Ishikawa (cell line): ENCODE measurements at regions not wholly inside any gene's neighbourhood (a gene's known extent, or its start where the extent isn't known, plus 50 kb on each side); places are given as distances from the start of the nearest gene placed in this dataset.

Source experiments
- EP300 ChIP-seq: IDR thresholded peaks from 2 replicates; pipeline ENCODE4 v1.6.1; 2012; ENCODE audit warnings: borderline replicate concordance
- MAX ChIP-seq: IDR thresholded peaks from 2 replicates; pipeline ENCODE4 v1.6.1; 2012
- TAF1 ChIP-seq: IDR thresholded peaks from 2 replicates; pipeline ENCODE4 v1.6.1; 2012; ENCODE audit warnings: low read depth, mild to moderate bottlenecking
- YY1 ChIP-seq: IDR thresholded peaks from 2 replicates; pipeline ENCODE4 v1.6.1; 2012; ENCODE audit warnings: low read depth
- ZBTB7A ChIP-seq: IDR thresholded peaks from 2 replicates; pipeline ENCODE4 v1.6.1; 2012; ENCODE audit warnings: low read depth
- TF ChIP-seq, protein P1 (sequence below): IDR thresholded peaks from 2 replicates; pipeline ENCODE4 v1.6.1; 2012; ENCODE audit warnings: low read depth, mild to moderate bottlenecking

DNA sequence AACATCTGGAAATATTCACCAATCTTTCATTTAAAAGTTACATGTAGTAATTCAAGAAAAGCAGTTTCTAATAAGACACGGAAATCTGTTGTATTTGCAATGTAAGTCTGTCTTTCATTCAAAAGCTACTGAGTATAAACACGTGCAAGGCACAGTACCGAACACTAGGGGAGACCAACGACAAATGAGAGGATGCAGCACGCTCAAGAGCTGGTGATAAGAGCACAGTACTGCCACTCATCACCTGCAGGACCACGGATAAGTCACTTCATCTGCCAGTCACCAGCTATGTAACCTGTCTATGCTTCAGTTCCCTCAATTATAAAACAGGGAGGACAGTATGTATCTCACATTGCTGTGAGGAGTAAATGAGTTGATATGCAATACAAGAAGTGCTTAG is 67.1 kb downstream of the CLEC18A start:
- TF ChIP-seq MAX (no peak), YY1 (no peak), TAF1 (no peak), EP300 (no peak), ZBTB7A (no peak)
- TF ChIP-seq, protein P1, sequence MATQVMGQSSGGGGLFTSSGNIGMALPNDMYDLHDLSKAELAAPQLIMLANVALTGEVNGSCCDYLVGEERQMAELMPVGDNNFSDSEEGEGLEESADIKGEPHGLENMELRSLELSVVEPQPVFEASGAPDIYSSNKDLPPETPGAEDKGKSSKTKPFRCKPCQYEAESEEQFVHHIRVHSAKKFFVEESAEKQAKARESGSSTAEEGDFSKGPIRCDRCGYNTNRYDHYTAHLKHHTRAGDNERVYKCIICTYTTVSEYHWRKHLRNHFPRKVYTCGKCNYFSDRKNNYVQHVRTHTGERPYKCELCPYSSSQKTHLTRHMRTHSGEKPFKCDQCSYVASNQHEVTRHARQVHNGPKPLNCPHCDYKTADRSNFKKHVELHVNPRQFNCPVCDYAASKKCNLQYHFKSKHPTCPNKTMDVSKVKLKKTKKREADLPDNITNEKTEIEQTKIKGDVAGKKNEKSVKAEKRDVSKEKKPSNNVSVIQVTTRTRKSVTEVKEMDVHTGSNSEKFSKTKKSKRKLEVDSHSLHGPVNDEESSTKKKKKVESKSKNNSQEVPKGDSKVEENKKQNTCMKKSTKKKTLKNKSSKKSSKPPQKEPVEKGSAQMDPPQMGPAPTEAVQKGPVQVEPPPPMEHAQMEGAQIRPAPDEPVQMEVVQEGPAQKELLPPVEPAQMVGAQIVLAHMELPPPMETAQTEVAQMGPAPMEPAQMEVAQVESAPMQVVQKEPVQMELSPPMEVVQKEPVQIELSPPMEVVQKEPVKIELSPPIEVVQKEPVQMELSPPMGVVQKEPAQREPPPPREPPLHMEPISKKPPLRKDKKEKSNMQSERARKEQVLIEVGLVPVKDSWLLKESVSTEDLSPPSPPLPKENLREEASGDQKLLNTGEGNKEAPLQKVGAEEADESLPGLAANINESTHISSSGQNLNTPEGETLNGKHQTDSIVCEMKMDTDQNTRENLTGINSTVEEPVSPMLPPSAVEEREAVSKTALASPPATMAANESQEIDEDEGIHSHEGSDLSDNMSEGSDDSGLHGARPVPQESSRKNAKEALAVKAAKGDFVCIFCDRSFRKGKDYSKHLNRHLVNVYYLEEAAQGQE, result no peak
